ENCODE measurements at regions not wholly inside any gene's neighbourhood (a gene's known extent, or its start where the extent isn't known, plus 50 kb on each side); places are given as distances from the start of the nearest gene placed in this dataset.

- H3K4me3 ChIP-seq (ENCODE audit: low read depth, low read length), result no peak overlapping the region
- no peak for DNase-seq (ENCODE audit: low read depth)
- no peak for TF ChIP-seq CTCF (IDR thresholded peaks at IDR 0.05; ENCODE audit: low read depth, low read length, missing control alignments)
- in situ Hi-C loops (cut with HindIII; ENCODE audit: low sequenced_read_pairs), result loop anchor here (5.0 kb wide), 1 partner anchor 42 kb away; no protein-coding TSS in a partner anchor
Measured at GRCh38 chr22:48090332-48090672, 1327.9 kb downstream of the TBC1D22A start.

GRCh38 chr22:48089601-48090331, 1327.3 kb downstream of the TBC1D22A start:
- DNase-seq (ENCODE audit: low read depth), result no peak
- in situ Hi-C loops (cut with HindIII; ENCODE audit: low sequenced_read_pairs), result loop anchor here (5.0 kb wide), 1 partner anchor 43 kb away; no protein-coding TSS in a partner anchor

GRCh38 chr22:48088926-48089536, 1326.6 kb downstream of the TBC1D22A start:
- no peak overlapping the region for H3K4me3 ChIP-seq (ENCODE audit: low read depth, low read length)
- in situ Hi-C loops (cut with HindIII; ENCODE audit: low sequenced_read_pairs), result no loop called here
- no peak for DNase-seq (ENCODE audit: low read depth)
- no peak for TF ChIP-seq CTCF (IDR thresholded peaks at IDR 0.05; ENCODE audit: low read depth, low read length, missing control alignments)

More at GRCh38 chr22:48089601-48090331, 1327.3 kb downstream of the TBC1D22A start:
- H3K4me3 ChIP-seq (ENCODE audit: low read depth, low read length), result no peak overlapping the region
- TF ChIP-seq CTCF (IDR thresholded peaks at IDR 0.05; ENCODE audit: low read depth, low read length, missing control alignments), result no peak

- H3K4me3 ChIP-seq (ENCODE audit: low read depth, low read length), result no peak overlapping the region
- no peak for DNase-seq (ENCODE audit: low read depth)
- TF ChIP-seq CTCF (IDR thresholded peaks at IDR 0.05; ENCODE audit: low read depth, low read length, missing control alignments), result no peak
- in situ Hi-C loops (cut with HindIII; ENCODE audit: low sequenced_read_pairs), result no loop called here
Measured at GRCh38 chr22:48088251-48088650, 1325.8 kb downstream of the TBC1D22A start.

GRCh38 chr22:48085901-48086645, 1323.6 kb downstream of the TBC1D22A start:
- H3K4me3 ChIP-seq (ENCODE audit: low read depth, low read length), result no peak overlapping the region
- no peak for TF ChIP-seq CTCF (IDR thresholded peaks at IDR 0.05; ENCODE audit: low read depth, low read length, missing control alignments)
- in situ Hi-C loops (cut with HindIII; ENCODE audit: low sequenced_read_pairs), result no loop called here
- DNase-seq (ENCODE audit: low read depth), result no peak

- no peak for TF ChIP-seq CTCF (IDR thresholded peaks at IDR 0.05; ENCODE audit: low read depth, low read length, missing control alignments)
- in situ Hi-C loops (cut with HindIII; ENCODE audit: low sequenced_read_pairs), result no loop called here
- no peak overlapping the region for H3K4me3 ChIP-seq (ENCODE audit: low read depth, low read length)
- DNase-seq (ENCODE audit: low read depth), result no peak
Measured at GRCh38 chr22:48084729-48085050, 1322.2 kb downstream of the TBC1D22A start.
